ENCODE measurements at regions not wholly inside any gene's neighbourhood (a gene's known extent, or its start where the extent isn't known, plus 50 kb on each side); places are given as distances from the start of the nearest gene placed in this dataset.
"Not testable (repeated sequence)": the region's sequence is repeated elsewhere in the genome, so short reads cannot be mapped to it uniquely, and the experiment has no call there.

- no peak overlapping the region for H3K4me3 ChIP-seq (ENCODE audit: low read depth, low read length)
- ChIA-PET POLR2A (no interaction called here), CTCF (interaction anchor here (1.3 to 3.7 kb wide), 3 partner anchors 10 to 20 kb away, joined by 3 to 22 read pairs (median 5); no protein-coding TSS in a partner anchor)
- TF ChIP-seq, protein P1, sequence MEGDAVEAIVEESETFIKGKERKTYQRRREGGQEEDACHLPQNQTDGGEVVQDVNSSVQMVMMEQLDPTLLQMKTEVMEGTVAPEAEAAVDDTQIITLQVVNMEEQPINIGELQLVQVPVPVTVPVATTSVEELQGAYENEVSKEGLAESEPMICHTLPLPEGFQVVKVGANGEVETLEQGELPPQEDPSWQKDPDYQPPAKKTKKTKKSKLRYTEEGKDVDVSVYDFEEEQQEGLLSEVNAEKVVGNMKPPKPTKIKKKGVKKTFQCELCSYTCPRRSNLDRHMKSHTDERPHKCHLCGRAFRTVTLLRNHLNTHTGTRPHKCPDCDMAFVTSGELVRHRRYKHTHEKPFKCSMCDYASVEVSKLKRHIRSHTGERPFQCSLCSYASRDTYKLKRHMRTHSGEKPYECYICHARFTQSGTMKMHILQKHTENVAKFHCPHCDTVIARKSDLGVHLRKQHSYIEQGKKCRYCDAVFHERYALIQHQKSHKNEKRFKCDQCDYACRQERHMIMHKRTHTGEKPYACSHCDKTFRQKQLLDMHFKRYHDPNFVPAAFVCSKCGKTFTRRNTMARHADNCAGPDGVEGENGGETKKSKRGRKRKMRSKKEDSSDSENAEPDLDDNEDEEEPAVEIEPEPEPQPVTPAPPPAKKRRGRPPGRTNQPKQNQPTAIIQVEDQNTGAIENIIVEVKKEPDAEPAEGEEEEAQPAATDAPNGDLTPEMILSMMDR (IDR thresholded peaks at IDR 0.05; ENCODE audit: insufficient read depth, low read length, missing control alignments), result no peak
- DNase-seq (ENCODE audit: low read depth, low spot score), result no peak
These were observed 203.6 kb upstream of the PDZRN3 start for GRCh38 chr3:73828348-73828747.

GRCh38 chr3:73827725-73828211 lies 203.0 kb upstream of the PDZRN3 start:
- POLR2A ChIA-PET, result no interaction called here
- CTCF ChIA-PET, result interaction anchor here (1.3 to 3.7 kb wide), 3 partner anchors 10 to 20 kb away, joined by 3 to 22 read pairs (median 5); no protein-coding TSS in a partner anchor
- H3K4me3 ChIP-seq (ENCODE audit: low read depth, low read length), result no peak overlapping the region
- TF ChIP-seq, protein P1 (IDR thresholded peaks at IDR 0.05; ENCODE audit: insufficient read depth, low read length, missing control alignments), result no peak
- no peak for DNase-seq (ENCODE audit: low read depth, low spot score)

DNA sequence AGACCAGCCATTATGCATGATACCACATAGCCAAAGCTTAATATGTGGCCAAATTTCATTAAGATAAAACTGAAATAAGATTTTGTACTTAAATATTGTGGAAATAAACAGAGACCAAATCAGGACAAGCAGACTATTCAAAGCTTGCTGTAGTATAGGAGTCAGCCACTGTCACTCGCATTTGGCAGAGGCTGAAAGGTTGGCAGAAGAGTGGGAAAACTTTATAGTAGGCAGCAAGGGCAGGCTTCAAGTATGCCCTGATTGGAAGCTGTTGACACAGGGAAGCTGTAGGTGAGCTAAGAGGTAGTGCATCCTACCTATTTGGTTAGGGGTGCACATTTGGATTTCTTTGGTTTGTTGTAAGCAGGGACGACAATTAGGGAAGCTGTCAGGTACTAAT lies 202.5 kb upstream of the PDZRN3 start:
- DNase-seq (ENCODE audit: low read depth, low spot score), result no peak
- ChIA-PET CTCF (interaction anchor here (1.1 to 3.7 kb wide), 2 partner anchors 15 to 21 kb away, joined by 3 to 22 read pairs; no protein-coding TSS in a partner anchor), POLR2A (no interaction called here)
- TF ChIP-seq, protein P1 (IDR thresholded peaks at IDR 0.05; ENCODE audit: insufficient read depth, low read length, missing control alignments), result no peak
- no peak overlapping the region for H3K4me3 ChIP-seq (ENCODE audit: low read depth, low read length)

DNA sequence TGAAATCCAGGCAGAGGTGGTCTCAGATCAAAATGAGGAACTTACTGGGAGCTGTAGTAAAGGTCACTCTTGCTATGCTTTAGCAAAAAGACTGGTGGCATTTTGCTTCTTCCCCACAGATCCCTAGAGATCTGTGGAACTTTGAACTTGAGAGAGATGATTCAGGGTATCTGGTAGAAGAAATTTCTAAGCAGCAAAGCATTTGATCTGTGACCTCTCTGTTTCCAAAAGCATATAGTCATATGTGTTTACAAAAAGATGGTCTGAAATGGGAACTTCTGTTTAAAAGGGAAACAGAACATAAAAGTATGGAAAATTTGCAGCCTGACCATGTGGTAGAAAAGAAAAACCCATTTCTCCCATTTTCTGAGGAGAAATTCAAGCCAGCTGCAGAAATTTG lies 196.2 kb upstream of the PDZRN3 start:
- POLR2A ChIA-PET; DNase-seq (ENCODE audit: low read depth, low spot score); H3K4me3 ChIP-seq (ENCODE audit: low read depth, low read length): not testable (repeated sequence)
- CTCF ChIA-PET, result interaction anchor here (1.0 to 1.5 kb wide), 3 partner anchors 9 to 313 kb away, joined by 3 to 6 read pairs (median 4); no protein-coding TSS in a partner anchor

DNA sequence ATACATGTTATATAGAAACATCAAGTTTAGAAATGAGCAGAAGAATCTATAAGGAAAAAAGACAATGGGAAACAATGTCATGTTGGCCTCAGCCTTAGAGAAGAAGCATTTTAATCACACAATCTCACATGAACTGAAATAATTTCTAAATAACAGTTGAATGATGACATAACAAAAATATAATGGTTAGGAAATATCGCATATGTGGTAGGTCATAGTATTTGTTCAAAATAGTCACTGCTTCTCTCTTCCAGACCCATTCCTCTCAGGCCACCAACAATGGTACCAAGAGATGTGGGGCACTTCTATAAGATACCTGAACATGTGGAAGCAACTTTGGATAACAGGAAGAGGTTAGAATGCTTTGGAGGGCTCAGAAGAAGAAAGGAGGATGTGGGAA lies 195.7 kb upstream of the PDZRN3 start:
- TF ChIP-seq, protein P1 (IDR thresholded peaks at IDR 0.05; ENCODE audit: insufficient read depth, low read length, missing control alignments), result no peak
- no peak overlapping the region for H3K4me3 ChIP-seq (ENCODE audit: low read depth, low read length)
- ChIA-PET POLR2A (no interaction called here), CTCF (no interaction called here)
- no peak for DNase-seq (ENCODE audit: low read depth, low spot score)

GRCh38 chr3:73815966-73816365 lies 191.2 kb upstream of the PDZRN3 start:
- TF ChIP-seq, protein P1 (IDR thresholded peaks at IDR 0.05; ENCODE audit: insufficient read depth, low read length, missing control alignments), result no peak
- DNase-seq (ENCODE audit: low read depth, low spot score), result no peak
- no peak overlapping the region for H3K4me3 ChIP-seq (ENCODE audit: low read depth, low read length)
- CTCF ChIA-PET, result interaction anchor here (1.5 kb wide), 1 partner anchor 308 kb away, joined by 5 read pairs; no protein-coding TSS in a partner anchor
- POLR2A ChIA-PET, result no interaction called here

- ChIA-PET CTCF (no interaction called here), POLR2A (no interaction called here)
- TF ChIP-seq, protein P1 (IDR thresholded peaks at IDR 0.05; ENCODE audit: insufficient read depth, low read length, missing control alignments), result no peak
- no peak for DNase-seq (ENCODE audit: low read depth, low spot score)
- H3K4me3 ChIP-seq (ENCODE audit: low read depth, low read length), result no peak overlapping the region
These were observed 189.1 kb upstream of the PDZRN3 start for GRCh38 chr3:73813692-73814292.
